Spleen (tissue), 11 donors: ENCODE measurements at regions not wholly inside any gene's neighbourhood (a gene's known extent, or its start where the extent isn't known, plus 50 kb on each side); places are given as distances from the start of the nearest gene placed in this dataset.

Source experiments
- DNase-seq: peaks from one replicate; pipeline ENCODE4 v3.0.0-alpha.2; 2020
- H3K27ac ChIP-seq, 8 donors: fragments of 200-600 bp; sonication (generic) in 7 of 8; 1 replicate in 4 of 8; 2 replicates in 4 of 8; pipeline versions ENCODE4 v1.5.0 to v1.8.0; 2016 to 2021; ENCODE audit warnings: inconsistent platforms in 4 of 8, mild to moderate bottlenecking in 4 of 8, moderate library complexity in 1 of 8
- H3K27me3 ChIP-seq, 7 donors: fragments of 200-600 bp; sonication (generic) in 6 of 7; replicated peaks in 1 of 7; 1 replicate in 4 of 7; 2 replicates in 3 of 7; pipeline versions ENCODE4 v1.5.0 to v1.8.0; 2016 to 2021; ENCODE audit warnings: inconsistent platforms in 3 of 7, mild to moderate bottlenecking in 1 of 7
- H3K36me3 ChIP-seq, 6 donors: fragments of 200-600 bp; sonication (generic) in 5 of 6; 1 replicate in 4 of 6; 2 replicates in 2 of 6; pipeline versions ENCODE4 v1.5.0 to v1.8.0; 2016 to 2021; ENCODE audit warnings: inconsistent platforms in 2 of 6
- H3K4me1 ChIP-seq, 6 donors: fragments of 200-600 bp; sonication (generic) in 5 of 6; 1 replicate in 3 of 6; 2 replicates in 3 of 6; pipeline versions ENCODE4 v1.5.0 to v1.8.0; 2016 to 2021; ENCODE audit warnings: inconsistent platforms in 3 of 6
- H3K4me3 ChIP-seq, 8 donors: fragments of 200-600 bp; sonication (generic) in 7 of 8; 1 replicate in 4 of 8; 2 replicates in 4 of 8; pipeline versions ENCODE4 v1.5.0 to v1.8.0; 2016 to 2021; ENCODE audit warnings: inconsistent platforms in 4 of 8, mild to moderate bottlenecking in 4 of 8, moderate library complexity in 2 of 8
- H3K9me3 ChIP-seq, 8 donors: fragments of 200-600 bp; sonication (generic) in 7 of 8; 1 replicate in 4 of 8; 2 replicates in 4 of 8; pipeline versions ENCODE4 v1.5.0 to v1.8.0; 2016 to 2021; ENCODE audit warnings: inconsistent platforms in 4 of 8
- POLR2A ChIP-seq, 3 donors: fragments of 450-650 bp; IDR thresholded peaks; one replicate each; pipeline ENCODE4 v1.5.1; 2017; ENCODE audit warnings: antibody characterized with exemption in 3 of 3, mild to moderate bottlenecking in 1 of 3
- POLR2AphosphoS5 ChIP-seq, 3 donors: sonication (generic); formaldehyde crosslinking; IDR thresholded peaks; one replicate each; pipeline ENCODE4 v1.5.1; 2017; ENCODE audit warnings: antibody characterized with exemption in 3 of 3
- WGBS, 5 donors: extraction: QIAGEN DNeasy Blood & Tissue Kit in 3 of 5; methylation state at CpG; one replicate each; pipeline versions ENCODE4 v1.1.5 to v1.1.7; 2013 to 2018; 5-methylcytosine and 5-hydroxymethylcytosine counted together
- intact Hi-C: fragments of 100-400 bp; cut with DNase I; formaldehyde crosslinking; loops from one replicate; pipeline ENCODE4 v1.15.0; 2023; ENCODE audit warnings: low total_unique reads
- TF ChIP-seq, protein P1 (sequence below), 11 experiments: fragments of 200-600 bp in 7 of 11; fragments of 450-650 bp in 4 of 11; sonication (generic) in 4 of 11; IDR thresholded peaks in 8 of 11; conservative IDR thresholded peaks in 3 of 11; 1 replicate in 7 of 11; 2 replicates in 4 of 11; pipeline versions ENCODE4 v1.4.0 to v1.8.0; 2016 to 2021; ENCODE audit warnings: antibody characterized with exemption in 11 of 11, inconsistent platforms in 4 of 11, mild to moderate bottlenecking in 1 of 11
- donor health status: healthy with polysubstance abuse.
- donor health status: DM: no; HTN: no; CAD: no; lungs with moderate emphysema.
- donor health status: DM: no; HTN: no; CAD: no.
- donor health status: Bipolar disorder and iron deficiency.
- donor health status: healthy.
- donor health status: DM: no; HTN: no; CAD: no.
- donor health status: DM: yes; HTN: yes; CAD: no.

DNA sequence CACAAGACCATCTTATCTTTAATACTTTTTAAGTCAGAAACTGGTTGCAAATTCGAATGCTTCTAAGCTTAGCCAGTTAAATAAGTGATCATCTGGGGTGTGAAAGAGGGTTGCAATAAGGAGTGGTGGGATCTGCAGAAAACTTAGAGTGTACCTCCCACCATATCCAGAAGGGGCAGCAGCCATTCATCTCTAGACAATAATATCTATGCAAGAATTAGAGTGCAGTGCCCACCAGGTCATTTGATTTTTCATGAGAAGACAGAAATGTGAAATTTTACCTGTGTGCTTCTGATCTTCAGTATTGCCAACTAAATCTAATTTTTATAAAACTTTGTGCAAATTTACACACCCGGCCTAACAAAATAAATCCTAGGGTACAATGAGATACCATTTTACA lies 127.2 kb upstream of the SP4 start:
- WGBS, 5 donors = 80 to 87% (median 83%) methylated on average over 2 of the region's 2 CpGs
- intact Hi-C loops = no loop called here

GRCh38 chr7:21304808-21305375 lies 123.0 kb upstream of the SP4 start:
- DNase-seq = no peak
- H3K27me3 ChIP-seq = no peaks in the 10 kb centered on the region
- intact Hi-C loops = no loop called here
- 83 to 91% (median 88%) methylated on average over 4 of the region's 4 CpGs for WGBS, 5 donors
- TF ChIP-seq POLR2A (IDR thresholded peaks at IDR 0.05) (no peak), POLR2AphosphoS5 (IDR thresholded peaks at IDR 0.05) (no peak)
- TF ChIP-seq, protein P1, sequence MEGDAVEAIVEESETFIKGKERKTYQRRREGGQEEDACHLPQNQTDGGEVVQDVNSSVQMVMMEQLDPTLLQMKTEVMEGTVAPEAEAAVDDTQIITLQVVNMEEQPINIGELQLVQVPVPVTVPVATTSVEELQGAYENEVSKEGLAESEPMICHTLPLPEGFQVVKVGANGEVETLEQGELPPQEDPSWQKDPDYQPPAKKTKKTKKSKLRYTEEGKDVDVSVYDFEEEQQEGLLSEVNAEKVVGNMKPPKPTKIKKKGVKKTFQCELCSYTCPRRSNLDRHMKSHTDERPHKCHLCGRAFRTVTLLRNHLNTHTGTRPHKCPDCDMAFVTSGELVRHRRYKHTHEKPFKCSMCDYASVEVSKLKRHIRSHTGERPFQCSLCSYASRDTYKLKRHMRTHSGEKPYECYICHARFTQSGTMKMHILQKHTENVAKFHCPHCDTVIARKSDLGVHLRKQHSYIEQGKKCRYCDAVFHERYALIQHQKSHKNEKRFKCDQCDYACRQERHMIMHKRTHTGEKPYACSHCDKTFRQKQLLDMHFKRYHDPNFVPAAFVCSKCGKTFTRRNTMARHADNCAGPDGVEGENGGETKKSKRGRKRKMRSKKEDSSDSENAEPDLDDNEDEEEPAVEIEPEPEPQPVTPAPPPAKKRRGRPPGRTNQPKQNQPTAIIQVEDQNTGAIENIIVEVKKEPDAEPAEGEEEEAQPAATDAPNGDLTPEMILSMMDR (IDR thresholded peaks at IDR 0.05 in 8 of 11, conservative IDR thresholded peaks at IDR 0.05 in 3 of 11) = no peak
- H3K36me3 ChIP-seq = no peaks in the 10 kb centered on the region
- no peak overlapping the region for H3K4me3 ChIP-seq
- no peaks in the 10 kb centered on the region for H3K4me1 ChIP-seq
- H3K27ac ChIP-seq = no peak overlapping the region
- H3K9me3 ChIP-seq = peaks cover 0 to 17% (median 6%) of the 10 kb centered on the region in 8 donors

More for the DNA sequence above, 127.2 kb upstream of the SP4 start:
- Histone ChIP-seq H3K4me1 (no peaks in the 10 kb centered on the region), H3K36me3 (no peaks in the 10 kb centered on the region), H3K9me3 (no peaks in the 10 kb centered on the region), H3K4me3 (no peak overlapping the region), H3K27me3 (no peaks in the 10 kb centered on the region), H3K27ac (no peak overlapping the region)
- no peak for DNase-seq
- TF ChIP-seq POLR2A (IDR thresholded peaks at IDR 0.05) = no peak
- TF ChIP-seq, protein P1 (IDR thresholded peaks at IDR 0.05 in 8 of 11, conservative IDR thresholded peaks at IDR 0.05 in 3 of 11) = peak in 3 of 11 experiments; percentile 12 to 19 (median 13)
- TF ChIP-seq POLR2AphosphoS5 (IDR thresholded peaks at IDR 0.05) = no peak

DNA sequence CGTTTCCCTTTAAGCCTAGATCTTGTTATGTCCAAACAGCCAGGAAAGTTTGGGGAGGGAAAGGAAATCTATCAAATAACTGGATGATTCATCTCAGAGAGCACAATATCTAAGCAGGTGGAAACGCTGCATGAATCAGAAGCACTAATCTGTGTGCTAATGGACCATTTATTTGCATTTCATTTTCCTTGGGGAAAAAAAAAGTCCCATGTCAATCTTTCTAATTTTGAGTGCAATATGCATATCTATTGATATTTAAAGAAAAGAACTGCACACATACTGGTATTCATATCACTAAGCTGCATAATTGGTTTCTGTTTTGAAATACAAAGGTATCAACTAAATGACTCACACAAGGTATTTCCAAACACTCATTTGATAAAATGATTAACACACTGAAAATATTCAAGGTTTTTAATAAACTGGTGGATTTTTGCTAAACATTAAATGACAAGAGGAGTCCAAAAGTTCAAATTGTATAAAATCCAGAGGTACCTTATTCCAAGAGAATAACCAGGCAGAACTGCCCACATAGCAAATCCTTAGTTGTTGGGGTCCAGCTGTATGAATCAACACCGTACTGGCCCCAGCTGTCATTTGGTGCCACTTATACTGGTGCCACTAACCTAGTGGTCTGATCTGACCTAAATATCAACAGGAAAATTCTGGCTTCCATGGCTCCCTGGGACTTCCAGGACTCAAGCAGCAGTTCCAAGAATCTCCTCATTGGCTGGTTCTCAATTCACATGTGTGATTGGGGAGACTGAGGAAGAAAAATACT lies 122.2 kb upstream of the SP4 start:
- no peak overlapping the region for H3K4me3 ChIP-seq
- intact Hi-C loops = no loop called here
- DNase-seq = no peak
- H3K9me3 ChIP-seq = peaks cover 0 to 17% (median 6%) of the 10 kb centered on the region in 8 donors
- H3K36me3 ChIP-seq = no peaks in the 10 kb centered on the region
- TF ChIP-seq POLR2A (IDR thresholded peaks at IDR 0.05) (no peak), POLR2AphosphoS5 (IDR thresholded peaks at IDR 0.05) (no peak)
- TF ChIP-seq, protein P1 (IDR thresholded peaks at IDR 0.05 in 8 of 11, conservative IDR thresholded peaks at IDR 0.05 in 3 of 11) = no peak
- no peak overlapping the region for H3K27ac ChIP-seq
- no peaks in the 10 kb centered on the region for H3K27me3 ChIP-seq
- WGBS, 5 donors = 51 to 80% (median 64%) methylated on average over 3 of the region's 3 CpGs
- no peaks in the 10 kb centered on the region for H3K4me1 ChIP-seq

GRCh38 chr7:21314954-21315353 lies 112.9 kb upstream of the SP4 start:
- Histone ChIP-seq H3K4me1 (no peaks in the 10 kb centered on the region), H3K4me3 (no peak overlapping the region), H3K9me3 (peaks cover 0 to 25% (median 18%) of the 10 kb centered on the region in 8 donors), H3K36me3 (no peaks in the 10 kb centered on the region), H3K27me3 (no peaks in the 10 kb centered on the region), H3K27ac (no peak overlapping the region)
- DNase-seq = no peak
- TF ChIP-seq, protein P1 (IDR thresholded peaks at IDR 0.05 in 8 of 11, conservative IDR thresholded peaks at IDR 0.05 in 3 of 11) = no peak
- TF ChIP-seq POLR2A (IDR thresholded peaks at IDR 0.05) = no peak
- no peak for TF ChIP-seq POLR2AphosphoS5 (IDR thresholded peaks at IDR 0.05)
- intact Hi-C loops = no loop called here
- 88 to 94% (median 93%) methylated on average over 2 of the region's 2 CpGs for WGBS, 5 donors
